HUES6 (cell line): ENCODE measurements at regions not wholly inside any gene's neighbourhood (a gene's known extent, or its start where the extent isn't known, plus 50 kb on each side); places are given as distances from the start of the nearest gene placed in this dataset.
"Not testable (repeated sequence)": the region's sequence is repeated elsewhere in the genome, so short reads cannot be mapped to it uniquely, and the experiment has no call there.

Source experiments
- H3K27ac ChIP-seq: 2 replicates; pipeline ENCODE4 v1.7.0; 2013; ENCODE audit warnings: low read depth, mild to moderate bottlenecking, low read length, inconsistent platforms
- H3K27me3 ChIP-seq: 2 replicates; pipeline ENCODE4 v1.6.1; 2013; ENCODE audit warnings: low read length; ENCODE audit not compliant: control insufficient read depth, insufficient read depth
- H3K36me3 ChIP-seq: 2 replicates; pipeline ENCODE4 v1.6.1; 2013; ENCODE audit warnings: low read length; ENCODE audit not compliant: control insufficient read depth, insufficient read depth
- H3K4me1 ChIP-seq: 2 replicates; pipeline ENCODE4 v1.6.1; 2013; ENCODE audit warnings: low read length; ENCODE audit not compliant: control insufficient read depth, insufficient read depth
- H3K4me3 ChIP-seq: 2 replicates; pipeline ENCODE4 v1.5.1; 2013; ENCODE audit warnings: low read depth, low read length
- H3K9ac ChIP-seq: one replicate; pipeline ENCODE4 v1.6.1; 2013; ENCODE audit warnings: mild to moderate bottlenecking, low read length
- H3K9me3 ChIP-seq: 2 replicates; pipeline ENCODE4 v1.6.1; 2013; ENCODE audit warnings: low read depth, low read length; ENCODE audit not compliant: control insufficient read depth, insufficient read depth

DNA sequence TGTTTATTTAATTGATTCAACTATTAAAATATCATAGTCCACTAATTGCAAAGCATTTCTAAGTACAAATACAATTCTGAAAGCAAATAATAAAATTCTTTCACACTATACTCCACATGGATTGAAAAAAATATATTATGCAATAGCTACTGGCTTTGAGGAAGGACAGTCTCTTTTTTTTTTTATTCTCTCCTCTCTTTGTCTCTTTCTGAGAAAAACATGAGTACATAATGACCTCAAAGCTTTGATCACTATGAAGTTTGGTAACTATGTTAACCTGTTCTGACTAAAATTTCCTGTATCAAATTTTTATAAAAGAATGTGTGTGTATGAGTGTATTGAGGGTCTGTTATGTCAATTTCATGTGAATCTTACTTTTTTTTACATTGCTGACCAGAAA lies 96.2 kb downstream of the RGS2 start:
- no peak overlapping the region for H3K27ac ChIP-seq
- no peaks in the 10 kb centered on the region for H3K9me3 ChIP-seq
- no peaks in the 10 kb centered on the region for H3K36me3 ChIP-seq
- H3K4me1 ChIP-seq: no peaks in the 10 kb centered on the region
- H3K4me3 ChIP-seq: no peak overlapping the region
- H3K27me3 ChIP-seq: no peaks in the 10 kb centered on the region
- H3K9ac ChIP-seq: no peak overlapping the region

DNA sequence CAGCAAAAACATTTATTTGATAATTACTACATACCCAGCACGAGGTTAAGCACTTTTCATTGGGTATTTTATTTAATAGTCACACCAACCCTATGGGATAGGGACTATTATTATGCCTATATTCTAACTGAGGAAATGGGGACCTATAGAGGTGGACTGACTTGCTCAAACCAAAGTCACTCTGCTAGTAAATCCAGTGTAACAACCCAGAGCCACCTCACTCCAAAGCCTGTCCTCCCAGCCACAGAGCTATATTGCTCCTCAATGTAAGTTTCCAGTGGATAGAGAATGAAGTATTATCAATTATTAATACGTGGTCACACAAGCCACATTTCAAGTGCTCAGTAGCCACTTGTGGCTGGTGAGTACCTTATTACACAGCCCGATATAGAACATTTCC lies 97.5 kb downstream of the RGS2 start:
- Histone ChIP-seq H3K4me3 (no peak overlapping the region), H3K36me3 (no peaks in the 10 kb centered on the region), H3K27me3 (no peaks in the 10 kb centered on the region), H3K9ac (no peak overlapping the region), H3K9me3 (no peaks in the 10 kb centered on the region), H3K27ac (no peak overlapping the region), H3K4me1 (no peaks in the 10 kb centered on the region)

DNA sequence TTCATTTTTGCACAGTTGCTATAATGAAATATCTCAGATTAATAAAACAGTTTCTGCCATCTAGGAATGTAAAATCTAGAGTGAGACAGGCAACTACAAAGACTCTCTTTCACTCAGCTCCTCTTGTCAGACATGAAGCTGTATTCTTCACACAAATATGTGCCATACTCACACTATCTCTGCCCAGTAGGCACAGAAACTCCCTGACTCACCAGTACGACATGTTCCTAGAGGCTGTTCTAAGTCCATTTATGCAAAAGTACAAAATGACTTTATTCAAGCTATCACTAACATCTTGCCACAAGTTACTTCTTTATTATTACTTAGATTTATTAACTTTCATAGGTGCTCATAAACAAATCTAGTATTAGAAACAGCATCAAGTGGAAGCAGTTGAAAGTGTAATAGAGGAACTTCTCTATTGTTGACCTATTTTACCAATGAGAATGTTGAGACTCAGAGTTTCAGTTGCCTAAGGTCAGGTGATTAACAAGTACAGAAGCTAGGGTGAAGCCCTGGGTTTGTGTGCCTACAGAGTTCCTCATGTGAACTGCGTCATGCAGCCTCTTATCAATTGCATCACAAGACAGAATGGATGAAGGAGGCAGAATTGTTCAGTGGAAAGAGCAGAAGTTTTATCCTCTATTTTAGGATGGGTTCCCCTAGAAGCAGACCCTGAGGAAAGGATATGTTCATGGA lies 98.9 kb downstream of the RGS2 start:
- Histone ChIP-seq H3K27me3 (no peaks in the 10 kb centered on the region), H3K9ac (no peak overlapping the region), H3K9me3 (0 out of 2 replicates have a peak, but pooled peaks cover 2% of the 10 kb centered on the region), H3K36me3 (no peaks in the 10 kb centered on the region), H3K4me1 (no peaks in the 10 kb centered on the region), H3K27ac (no peak overlapping the region), H3K4me3 (no peak overlapping the region)

DNA sequence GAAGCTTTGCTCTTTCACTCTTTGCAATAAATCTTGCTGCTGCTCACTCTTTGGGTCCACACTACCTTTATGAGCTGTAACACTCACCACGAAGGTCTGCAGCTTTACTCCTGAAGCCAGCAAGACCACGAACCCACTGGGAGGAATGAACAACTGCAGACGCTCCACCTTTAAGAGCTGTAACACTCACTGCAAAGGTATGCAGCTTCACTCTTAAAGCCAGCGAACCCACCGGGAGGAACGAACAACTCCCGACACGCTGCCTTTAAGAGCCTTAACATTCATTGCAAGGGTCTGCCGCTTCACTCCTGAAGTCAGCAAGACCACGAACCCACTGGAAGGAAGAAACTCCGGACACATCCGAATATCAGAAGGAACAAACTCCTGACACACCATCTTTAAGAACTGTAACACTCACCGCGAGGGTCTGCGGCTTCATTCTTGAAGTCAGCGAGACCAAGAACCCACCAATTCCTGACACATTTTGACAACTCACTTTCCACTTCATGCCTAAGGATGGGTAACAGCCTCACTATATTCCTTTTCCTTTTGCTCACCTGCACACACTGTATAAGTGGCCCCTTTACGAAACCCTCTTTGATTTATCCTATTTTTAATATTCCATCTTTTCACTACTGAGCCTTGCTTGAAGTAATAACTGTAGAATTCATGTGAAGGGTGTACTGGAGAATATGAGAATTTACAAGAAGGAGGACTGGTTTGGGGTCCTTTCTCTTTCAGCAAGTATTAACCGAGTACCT lies 103.2 kb downstream of the RGS2 start:
- not testable (repeated sequence) for H3K9me3 ChIP-seq, H3K27me3 ChIP-seq, H3K4me3 ChIP-seq, H3K4me1 ChIP-seq, H3K9ac ChIP-seq, H3K36me3 ChIP-seq, H3K27ac ChIP-seq

DNA sequence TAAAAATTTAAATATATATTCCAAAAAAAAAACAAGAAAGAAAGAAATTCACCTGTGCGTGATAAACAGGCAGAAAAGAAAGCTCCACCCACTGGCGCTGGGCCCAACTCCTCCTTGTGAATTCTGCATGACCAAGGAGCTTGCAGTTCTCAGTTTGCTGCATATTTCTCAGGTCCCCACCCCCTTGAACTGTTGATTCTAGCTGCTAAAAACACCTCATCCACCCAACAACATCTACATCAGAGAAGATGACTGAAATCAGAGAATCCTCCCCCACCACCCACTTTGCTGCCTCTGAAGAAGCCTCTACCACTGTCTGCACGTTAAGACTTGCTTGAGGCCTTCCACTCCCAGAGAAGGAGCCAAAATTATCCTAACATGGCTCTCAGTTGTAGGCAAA lies 104.8 kb downstream of the RGS2 start:
- H3K9me3 ChIP-seq: 0 out of 2 replicates have a peak, but pooled peaks cover 2% of the 10 kb centered on the region
- H3K27ac ChIP-seq: no peak overlapping the region
- no peak overlapping the region for H3K4me3 ChIP-seq
- H3K36me3 ChIP-seq: no peaks in the 10 kb centered on the region
- peaks cover 6% of the 10 kb centered on the region for H3K4me1 ChIP-seq
- no peaks in the 10 kb centered on the region for H3K27me3 ChIP-seq
- no peak overlapping the region for H3K9ac ChIP-seq

DNA sequence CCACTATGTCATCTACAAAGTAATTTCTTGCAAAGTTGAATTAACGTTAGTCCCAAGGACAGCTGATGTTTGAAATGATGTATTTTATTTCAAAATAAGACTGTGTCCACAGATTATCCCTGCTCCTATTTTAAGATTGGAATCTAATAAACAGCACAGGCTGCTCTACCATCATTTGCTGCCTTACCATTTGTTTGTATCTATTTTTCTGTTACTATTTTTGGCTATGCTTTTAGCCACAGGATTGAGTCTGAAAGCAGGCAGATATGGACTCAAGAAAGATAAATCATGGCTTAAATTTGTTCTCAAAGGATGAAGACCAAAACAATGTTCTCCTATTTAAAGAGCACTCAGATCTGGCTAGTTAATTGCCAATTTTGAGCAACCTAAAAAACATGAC lies 105.3 kb downstream of the RGS2 start:
- H3K27ac ChIP-seq: no peak overlapping the region

DNA sequence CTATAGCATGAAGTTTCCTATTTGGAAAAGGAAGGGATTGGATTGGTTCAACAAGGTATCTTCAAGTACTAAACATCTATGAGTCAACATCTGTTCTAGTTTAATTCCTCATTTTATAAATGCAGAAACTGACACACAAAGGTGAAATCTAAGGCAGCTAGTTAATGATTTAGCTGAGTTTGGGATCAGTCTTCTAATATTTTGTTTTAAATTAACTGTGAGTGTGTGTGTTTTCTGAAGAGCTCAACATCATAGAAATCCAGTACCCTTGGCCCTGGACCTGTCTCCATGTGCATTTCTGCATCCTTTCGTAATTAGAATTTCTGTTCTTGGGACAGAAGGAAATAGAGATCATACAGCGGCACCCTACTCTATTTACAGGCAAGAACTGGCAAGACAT lies 105.9 kb downstream of the RGS2 start:
- no peak overlapping the region for H3K4me3 ChIP-seq

More for the DNA sequence above, 105.3 kb downstream of the RGS2 start:
- Histone ChIP-seq H3K9me3 (0 out of 2 replicates have a peak, but pooled peaks cover 2% of the 10 kb centered on the region), H3K27me3 (no peaks in the 10 kb centered on the region), H3K36me3 (no peaks in the 10 kb centered on the region), H3K9ac (no peak overlapping the region), H3K4me1 (peaks cover 6% of the 10 kb centered on the region), H3K4me3 (no peak overlapping the region)

DNA sequence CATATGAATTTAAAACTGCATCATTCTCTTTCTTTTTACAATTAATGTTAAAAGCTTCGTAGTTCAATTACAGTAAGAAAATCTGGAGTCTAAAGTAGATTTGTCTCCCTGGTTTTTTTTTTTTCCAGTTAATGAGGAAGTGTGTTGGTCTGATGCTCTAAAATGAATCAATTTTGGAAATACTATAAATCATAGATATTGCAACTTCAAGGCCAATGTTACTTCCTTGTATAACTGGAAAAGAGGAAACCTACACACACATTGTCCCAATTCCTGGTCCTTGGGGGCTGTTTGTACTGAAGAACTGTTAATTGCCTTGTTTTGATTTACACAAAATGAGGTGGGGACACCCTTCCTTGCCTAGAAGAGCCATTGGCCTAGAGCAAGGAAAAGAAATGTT lies 107.2 kb downstream of the RGS2 start:
- H3K27me3 ChIP-seq: no peaks in the 10 kb centered on the region
- H3K9me3 ChIP-seq: 0 out of 2 replicates have a peak, but pooled peaks cover 2% of the 10 kb centered on the region
- peaks cover 6% of the 10 kb centered on the region for H3K4me1 ChIP-seq
- no peak overlapping the region for H3K27ac ChIP-seq
- H3K36me3 ChIP-seq: no peaks in the 10 kb centered on the region
- no peak overlapping the region for H3K9ac ChIP-seq
- no peak overlapping the region for H3K4me3 ChIP-seq

More for the DNA sequence above, 105.9 kb downstream of the RGS2 start:
- Histone ChIP-seq H3K36me3 (no peaks in the 10 kb centered on the region), H3K27me3 (no peaks in the 10 kb centered on the region), H3K9me3 (0 out of 2 replicates have a peak, but pooled peaks cover 2% of the 10 kb centered on the region), H3K9ac (no peak overlapping the region), H3K4me1 (peaks cover 6% of the 10 kb centered on the region), H3K27ac (no peak overlapping the region)

DNA sequence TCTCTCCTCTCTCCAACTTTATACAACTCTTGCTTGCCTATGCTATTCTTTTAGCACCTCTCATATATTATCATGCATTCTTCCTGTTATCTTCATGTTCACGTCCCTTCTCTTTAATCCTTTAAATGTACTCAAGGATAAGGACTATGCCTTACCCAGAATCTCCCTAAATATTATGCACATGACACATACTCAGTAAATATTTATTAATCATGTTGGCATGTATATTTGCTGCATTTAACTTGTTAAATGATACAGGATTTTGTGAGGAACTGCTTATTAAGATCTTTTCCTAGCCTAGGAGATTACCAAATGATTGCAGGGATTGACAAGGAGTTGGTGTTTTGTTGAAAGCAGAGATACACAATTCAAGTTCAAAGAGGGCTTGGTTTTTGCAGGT lies 109.4 kb downstream of the RGS2 start:
- Histone ChIP-seq H3K4me1 (peaks cover 6% of the 10 kb centered on the region), H3K4me3 (no peak overlapping the region), H3K9me3 (no peaks in the 10 kb centered on the region), H3K9ac (no peak overlapping the region), H3K27me3 (no peaks in the 10 kb centered on the region), H3K27ac (no peak overlapping the region), H3K36me3 (no peaks in the 10 kb centered on the region)

DNA sequence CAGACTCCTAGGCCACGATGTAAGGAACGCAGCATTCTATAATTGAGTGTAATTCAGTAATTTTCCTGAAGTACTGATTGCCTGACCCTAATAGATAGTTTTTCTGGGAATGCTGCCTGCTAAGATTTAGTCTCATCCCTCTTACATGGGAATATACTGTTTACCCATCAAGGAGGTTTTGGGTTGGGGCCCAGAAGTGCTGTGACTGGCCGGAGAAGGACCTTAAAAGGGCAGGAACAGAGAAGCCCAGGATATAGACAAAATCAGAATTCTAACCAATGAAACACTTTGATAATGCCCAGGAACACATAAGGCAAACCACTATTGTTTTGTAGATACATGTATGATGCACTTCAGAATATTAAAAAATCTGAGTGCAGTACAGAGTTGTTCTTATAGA lies 111.6 kb downstream of the RGS2 start:
- no peaks in the 10 kb centered on the region for H3K36me3 ChIP-seq
- H3K27me3 ChIP-seq: no peaks in the 10 kb centered on the region
- H3K4me3 ChIP-seq: no peak overlapping the region
- H3K9me3 ChIP-seq: no peaks in the 10 kb centered on the region
- no peak overlapping the region for H3K9ac ChIP-seq
- H3K4me1 ChIP-seq: no peaks in the 10 kb centered on the region
- no peak overlapping the region for H3K27ac ChIP-seq

DNA sequence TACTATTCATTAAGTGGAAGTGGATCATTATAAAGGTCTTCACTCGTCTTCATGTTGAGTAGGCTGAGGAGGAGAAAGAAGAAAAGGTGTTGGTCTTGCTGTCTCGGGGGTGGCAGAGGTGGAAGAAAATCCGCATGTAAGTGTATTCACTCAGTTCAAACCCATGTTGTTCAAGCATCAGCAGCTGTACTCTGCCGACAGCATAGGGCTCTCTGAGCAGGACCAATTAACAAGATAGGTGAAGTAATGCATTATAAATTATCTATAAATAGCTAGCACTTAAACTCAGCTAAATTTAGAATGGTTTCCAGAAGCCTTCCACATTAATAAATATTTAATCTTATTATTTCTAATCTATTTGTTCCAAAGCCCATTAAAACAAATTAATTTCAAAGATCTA lies 116.8 kb downstream of the RGS2 start:
- no peaks in the 10 kb centered on the region for H3K9me3 ChIP-seq

More for the DNA sequence above, 116.8 kb downstream of the RGS2 start:
- Histone ChIP-seq H3K27ac (no peak overlapping the region), H3K27me3 (no peaks in the 10 kb centered on the region), H3K9ac (no peak overlapping the region), H3K4me3 (no peak overlapping the region), H3K4me1 (peaks cover 15% of the 10 kb centered on the region), H3K36me3 (no peaks in the 10 kb centered on the region)
